D721Med (cell line): ENCODE measurements at regions not wholly inside any gene's neighbourhood (a gene's known extent, or its start where the extent isn't known, plus 50 kb on each side); places are given as distances from the start of the nearest gene placed in this dataset.

ENCODE experiments used
- DNase-seq: peaks from one replicate; pipeline ENCODE4 v3.0.0; 2011; ENCODE audit warnings: low spot score; ENCODE audit not compliant: insufficient read length
- FAIRE-seq: peaks from 2 replicates; lab custom pipeline; 2011; peaks lifted over from hg19 to GRCh38; lab: Jason Lieb, UNC
- CTCF ChIP-seq: IDR thresholded peaks from 2 replicates; pipeline ENCODE4 v1.5.1; 2012; ENCODE audit warnings: mild to moderate bottlenecking, control low read depth; ENCODE audit not compliant: insufficient read depth; ENCODE audit errors: missing control alignments

GRCh38 chr2:48819206-48819735 is 63.7 kb upstream of the LHCGR start:
- TF ChIP-seq CTCF: no peak
- DNase-seq (no peak), FAIRE-seq (no peak)

GRCh38 chr2:48817355-48817754 is 61.8 kb upstream of the LHCGR start:
- no peak for TF ChIP-seq CTCF
- FAIRE-seq: no peak

GRCh38 chr2:48812416-48812815 is 56.9 kb upstream of the LHCGR start:
- DNase-seq (no peak), FAIRE-seq (no peak)
- no peak for TF ChIP-seq CTCF

More at GRCh38 chr2:48817355-48817754, 61.8 kb upstream of the LHCGR start:
- no peak for DNase-seq

- FAIRE-seq: no peak
- no peak for TF ChIP-seq CTCF
- no peak for DNase-seq
Observed at GRCh38 chr2:48808311-48808710, 52.8 kb upstream of the LHCGR start.
